A549 (cell line): ENCODE measurements at regions not wholly inside any gene's neighbourhood (a gene's known extent, or its start where the extent isn't known, plus 50 kb on each side); places are given as distances from the start of the nearest gene placed in this dataset.

Experiments used
- CHD2 ChIP-seq: fragments of 150-350 bp; IDR thresholded peaks from 2 replicates; pipeline ENCODE4 v1.6.1; 2014; ENCODE audit warnings: low read length; ENCODE audit not compliant: partially characterized antibody
- HDAC2 ChIP-seq: fragments of 200-600 bp; sonication (generic); IDR thresholded peaks from 2 replicates; pipeline ENCODE4 v1.6.1; 2016
- JUN ChIP-seq, 2 experiments: fragments of >200 bp; sonication (Bioruptor Twin); formaldehyde crosslinking; IDR thresholded peaks; 2 replicates in 1 of 2; 3 replicates in 1 of 2; pipeline ENCODE4 v1.6.1; 2016 to 2017
- MYC ChIP-seq: IDR thresholded peaks from 2 replicates; pipeline ENCODE4 v1.6.1; 2012; ENCODE audit warnings: mild to moderate bottlenecking, inconsistent platforms, low read length, improper control_type of control experiment, borderline replicate concordance
- NPAS2 ChIP-seq: fragments of 250-450 bp; sonication (Bioruptor Pico); IDR thresholded peaks from 2 replicates; pipeline ENCODE4 v1.8.0; 2022; ENCODE audit warnings: mild to moderate bottlenecking, moderate library complexity, borderline replicate concordance
- POLR2A ChIP-seq: IDR thresholded peaks from 2 replicates; pipeline ENCODE4 v1.6.1; 2012; ENCODE audit warnings: mild to moderate bottlenecking, low read length
- POLR2AphosphoS2 ChIP-seq: conservative IDR thresholded peaks from 2 replicates; pipeline ENCODE4 v1.6.1; 2012; ENCODE audit warnings: low read length, improper control_type of control experiment, inconsistent platforms
- RFX5 ChIP-seq: fragments of 450-650 bp; IDR thresholded peaks from 2 replicates; pipeline ENCODE4 v1.7.1; 2014; ENCODE audit warnings: antibody characterized with exemption, mild to moderate bottlenecking, moderate library complexity
- RNF2 ChIP-seq: fragments of 200-600 bp; sonication (generic); IDR thresholded peaks from 2 replicates; pipeline ENCODE4 v1.6.1; 2016; ENCODE audit warnings: low read depth, mild to moderate bottlenecking, antibody characterized with exemption, moderate library complexity, borderline replicate concordance
- USF2 ChIP-seq: fragments of 450-650 bp; IDR thresholded peaks from 2 replicates; pipeline ENCODE4 v1.6.1; 2014; ENCODE audit warnings: antibody characterized with exemption
- TF ChIP-seq, protein P1 (sequence below): fragments of >200 bp; sonication (Bioruptor Twin); formaldehyde crosslinking; IDR thresholded peaks from 3 replicates; pipeline ENCODE4 v1.5.1; 2016
- TF ChIP-seq, protein P2 (sequence below): IDR thresholded peaks from 2 replicates; pipeline ENCODE4 v1.6.1; 2012

- TF ChIP-seq RNF2 (no peak), POLR2A (no peak), JUN (IDR thresholded peaks at IDR 0.05) (no peak), CHD2 (no peak), MYC (no peak), HDAC2 (no peak), USF2 (no peak), RFX5 (no peak), POLR2AphosphoS2 (no peak), NPAS2 (CRISPR knock-in tag) (no peak)
- TF ChIP-seq, protein P1, sequence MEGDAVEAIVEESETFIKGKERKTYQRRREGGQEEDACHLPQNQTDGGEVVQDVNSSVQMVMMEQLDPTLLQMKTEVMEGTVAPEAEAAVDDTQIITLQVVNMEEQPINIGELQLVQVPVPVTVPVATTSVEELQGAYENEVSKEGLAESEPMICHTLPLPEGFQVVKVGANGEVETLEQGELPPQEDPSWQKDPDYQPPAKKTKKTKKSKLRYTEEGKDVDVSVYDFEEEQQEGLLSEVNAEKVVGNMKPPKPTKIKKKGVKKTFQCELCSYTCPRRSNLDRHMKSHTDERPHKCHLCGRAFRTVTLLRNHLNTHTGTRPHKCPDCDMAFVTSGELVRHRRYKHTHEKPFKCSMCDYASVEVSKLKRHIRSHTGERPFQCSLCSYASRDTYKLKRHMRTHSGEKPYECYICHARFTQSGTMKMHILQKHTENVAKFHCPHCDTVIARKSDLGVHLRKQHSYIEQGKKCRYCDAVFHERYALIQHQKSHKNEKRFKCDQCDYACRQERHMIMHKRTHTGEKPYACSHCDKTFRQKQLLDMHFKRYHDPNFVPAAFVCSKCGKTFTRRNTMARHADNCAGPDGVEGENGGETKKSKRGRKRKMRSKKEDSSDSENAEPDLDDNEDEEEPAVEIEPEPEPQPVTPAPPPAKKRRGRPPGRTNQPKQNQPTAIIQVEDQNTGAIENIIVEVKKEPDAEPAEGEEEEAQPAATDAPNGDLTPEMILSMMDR = no peak
- TF ChIP-seq, protein P2, sequence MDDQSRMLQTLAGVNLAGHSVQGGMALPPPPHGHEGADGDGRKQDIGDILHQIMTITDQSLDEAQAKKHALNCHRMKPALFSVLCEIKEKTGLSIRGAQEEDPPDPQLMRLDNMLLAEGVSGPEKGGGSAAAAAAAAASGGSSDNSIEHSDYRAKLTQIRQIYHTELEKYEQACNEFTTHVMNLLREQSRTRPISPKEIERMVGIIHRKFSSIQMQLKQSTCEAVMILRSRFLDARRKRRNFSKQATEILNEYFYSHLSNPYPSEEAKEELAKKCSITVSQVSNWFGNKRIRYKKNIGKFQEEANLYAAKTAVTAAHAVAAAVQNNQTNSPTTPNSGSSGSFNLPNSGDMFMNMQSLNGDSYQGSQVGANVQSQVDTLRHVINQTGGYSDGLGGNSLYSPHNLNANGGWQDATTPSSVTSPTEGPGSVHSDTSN = no peak
These were observed 387.5 kb downstream of the USP25 start for GRCh38 chr21:16117331-16117730.
